Suprapubic skin (tissue), 4 donors: ENCODE measurements at regions not wholly inside any gene's neighbourhood (a gene's known extent, or its start where the extent isn't known, plus 50 kb on each side); places are given as distances from the start of the nearest gene placed in this dataset.

ENCODE experiments used
- DNase-seq, 2 donors: peaks; one replicate each; pipeline ENCODE4 v3.0.0-alpha.2; 2019; ENCODE audit warnings: low spot score in 2 of 2
- H3K27ac ChIP-seq: fragments of 200-600 bp; sonication (generic); one replicate; pipeline ENCODE4 v1.5.1; 2019
- H3K27me3 ChIP-seq: fragments of 200-600 bp; sonication (generic); one replicate; pipeline ENCODE4 v1.5.1; 2019
- H3K36me3 ChIP-seq: fragments of 200-600 bp; sonication (generic); one replicate; pipeline ENCODE4 v1.5.1; 2019
- H3K4me1 ChIP-seq: fragments of 200-600 bp; sonication (generic); one replicate; pipeline ENCODE4 v1.5.1; 2019
- H3K4me3 ChIP-seq: fragments of 200-600 bp; sonication (generic); one replicate; pipeline ENCODE4 v1.5.1; 2019; ENCODE audit warnings: mild to moderate bottlenecking
- H3K9me3 ChIP-seq: fragments of 200-600 bp; sonication (generic); one replicate; pipeline ENCODE4 v1.5.1; 2019
- EP300 ChIP-seq: sonication (generic); formaldehyde crosslinking; IDR thresholded peaks from one replicate; pipeline ENCODE4 v1.6.1; 2017; ENCODE audit warnings: antibody characterized with exemption
- POLR2A ChIP-seq, 2 donors: fragments of 450-650 bp; IDR thresholded peaks; one replicate each; pipeline ENCODE4 v1.6.1; 2017; ENCODE audit warnings: antibody characterized with exemption in 2 of 2, mild to moderate bottlenecking in 2 of 2, moderate library complexity in 2 of 2
- POLR2AphosphoS5 ChIP-seq, 3 donors: sonication (generic); formaldehyde crosslinking; IDR thresholded peaks; one replicate each; pipeline ENCODE4 v1.6.1; 2017; ENCODE audit warnings: antibody characterized with exemption in 3 of 3
- WGBS: methylation state at CpG from one replicate; pipeline ENCODE4 v1.1.5; 2018; 5-methylcytosine and 5-hydroxymethylcytosine counted together
- TF ChIP-seq, protein P1 (sequence below), 2 donors: fragments of 200-600 bp in 1 of 2; fragments of 450-650 bp in 1 of 2; sonication (generic) in 1 of 2; IDR thresholded peaks; one replicate each; pipeline ENCODE4 v1.5.1; 2016 to 2019; ENCODE audit warnings: antibody characterized with exemption in 2 of 2, mild to moderate bottlenecking in 1 of 2, moderate library complexity in 1 of 2

DNA sequence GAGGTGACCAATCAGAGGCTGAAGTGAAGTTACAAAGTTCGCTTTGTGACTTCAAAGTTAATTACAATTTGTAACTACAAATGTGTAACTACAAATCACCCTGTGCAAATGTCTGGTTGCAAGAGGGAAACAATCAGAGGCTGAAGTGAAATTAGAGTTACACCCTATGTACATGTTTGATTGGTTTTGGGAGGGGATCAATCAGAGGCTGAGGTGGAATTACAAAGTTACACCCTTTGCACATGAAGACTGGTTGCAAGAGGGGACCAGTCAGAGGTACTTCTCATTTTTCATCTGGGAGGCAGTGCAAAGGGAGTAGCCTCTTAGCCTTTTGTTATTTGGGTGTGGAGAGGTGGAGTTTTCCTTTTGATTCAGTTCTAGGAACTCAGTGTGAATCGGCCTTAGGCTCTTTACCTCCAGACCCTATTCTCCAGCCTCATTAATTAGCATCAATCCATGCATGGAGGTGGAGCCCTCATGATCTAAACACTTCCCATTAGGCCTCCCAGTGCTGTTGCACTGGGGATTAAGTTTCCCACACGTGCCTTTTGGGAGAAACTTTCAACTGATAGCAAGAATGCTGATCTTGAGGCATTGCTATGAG, 291.3 kb upstream of the MTNR1B start:
- TF ChIP-seq POLR2A (IDR thresholded peaks at IDR 0.05) (no peak), POLR2AphosphoS5 (IDR thresholded peaks at IDR 0.05) (no peak), EP300 (no peak)
- TF ChIP-seq, protein P1, sequence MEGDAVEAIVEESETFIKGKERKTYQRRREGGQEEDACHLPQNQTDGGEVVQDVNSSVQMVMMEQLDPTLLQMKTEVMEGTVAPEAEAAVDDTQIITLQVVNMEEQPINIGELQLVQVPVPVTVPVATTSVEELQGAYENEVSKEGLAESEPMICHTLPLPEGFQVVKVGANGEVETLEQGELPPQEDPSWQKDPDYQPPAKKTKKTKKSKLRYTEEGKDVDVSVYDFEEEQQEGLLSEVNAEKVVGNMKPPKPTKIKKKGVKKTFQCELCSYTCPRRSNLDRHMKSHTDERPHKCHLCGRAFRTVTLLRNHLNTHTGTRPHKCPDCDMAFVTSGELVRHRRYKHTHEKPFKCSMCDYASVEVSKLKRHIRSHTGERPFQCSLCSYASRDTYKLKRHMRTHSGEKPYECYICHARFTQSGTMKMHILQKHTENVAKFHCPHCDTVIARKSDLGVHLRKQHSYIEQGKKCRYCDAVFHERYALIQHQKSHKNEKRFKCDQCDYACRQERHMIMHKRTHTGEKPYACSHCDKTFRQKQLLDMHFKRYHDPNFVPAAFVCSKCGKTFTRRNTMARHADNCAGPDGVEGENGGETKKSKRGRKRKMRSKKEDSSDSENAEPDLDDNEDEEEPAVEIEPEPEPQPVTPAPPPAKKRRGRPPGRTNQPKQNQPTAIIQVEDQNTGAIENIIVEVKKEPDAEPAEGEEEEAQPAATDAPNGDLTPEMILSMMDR (IDR thresholded peaks at IDR 0.05) = no peak
- no peak for DNase-seq
- no peaks in the 10 kb centered on the region for H3K4me1 ChIP-seq
- no peak overlapping the region for H3K27ac ChIP-seq
- H3K4me3 ChIP-seq = no peak overlapping the region
- H3K36me3 ChIP-seq = no peaks in the 10 kb centered on the region
- WGBS = 59% methylated on average over 3 of the region's 3 CpGs
- H3K27me3 ChIP-seq = no peaks in the 10 kb centered on the region
- H3K9me3 ChIP-seq = no peaks in the 10 kb centered on the region

DNA sequence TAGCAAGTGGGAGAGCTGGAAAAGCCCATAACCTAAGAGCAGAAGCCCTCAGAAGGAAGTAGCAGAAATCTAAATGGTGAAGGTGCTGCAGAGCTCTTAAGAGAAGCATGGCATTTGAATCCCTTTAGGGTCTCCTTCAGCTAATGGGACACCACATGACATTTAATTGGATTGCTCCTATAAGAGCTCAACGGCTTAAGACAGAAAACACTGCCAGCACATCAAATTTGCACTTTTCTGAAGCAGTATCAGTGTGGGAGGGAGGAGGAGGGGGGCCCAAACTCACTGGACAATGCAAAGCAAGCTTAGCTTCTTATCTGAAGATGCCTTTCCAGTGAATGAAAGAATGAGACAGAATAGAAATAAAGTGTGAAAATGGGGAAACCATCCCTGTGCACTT, 287.9 kb upstream of the MTNR1B start:
- no peaks in the 10 kb centered on the region for H3K9me3 ChIP-seq
- no peaks in the 10 kb centered on the region for H3K4me1 ChIP-seq
- no peak overlapping the region for H3K4me3 ChIP-seq
- no peak for TF ChIP-seq EP300
- TF ChIP-seq, protein P1 (IDR thresholded peaks at IDR 0.05) = no peak
- TF ChIP-seq POLR2AphosphoS5 (IDR thresholded peaks at IDR 0.05) = no peak
- TF ChIP-seq POLR2A (IDR thresholded peaks at IDR 0.05) = no peak
- no peak overlapping the region for H3K27ac ChIP-seq
- WGBS = 60% methylated on average over 1 of the region's 1 CpG
- no peak for DNase-seq
- H3K27me3 ChIP-seq = no peaks in the 10 kb centered on the region
- H3K36me3 ChIP-seq = no peaks in the 10 kb centered on the region

DNA sequence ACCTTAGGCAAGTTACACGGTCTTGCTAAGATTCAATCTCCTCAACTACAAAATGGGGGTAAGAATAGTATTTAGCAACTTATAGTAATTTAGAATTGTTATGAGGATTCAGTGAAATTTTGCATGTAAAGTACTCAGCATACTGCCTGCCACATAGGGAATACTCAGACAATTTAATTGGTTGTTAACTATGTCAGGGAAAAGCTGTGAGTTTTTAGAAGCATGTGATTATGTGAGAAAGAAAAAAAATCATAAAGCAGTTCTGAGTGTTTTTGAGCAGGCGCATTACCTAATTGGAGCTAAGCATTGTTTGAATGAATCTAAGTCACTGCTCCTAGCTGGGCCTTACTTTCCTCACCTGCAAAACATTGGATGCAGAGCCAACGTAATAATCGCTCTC, 287.3 kb upstream of the MTNR1B start:
- H3K4me3 ChIP-seq = no peak overlapping the region
- no peaks in the 10 kb centered on the region for H3K36me3 ChIP-seq
- no peak for DNase-seq
- no peaks in the 10 kb centered on the region for H3K9me3 ChIP-seq
- H3K4me1 ChIP-seq = no peaks in the 10 kb centered on the region
- H3K27me3 ChIP-seq = no peaks in the 10 kb centered on the region
- WGBS = 90% methylated on average over 4 of the region's 4 CpGs
- no peak for TF ChIP-seq POLR2A (IDR thresholded peaks at IDR 0.05)
- H3K27ac ChIP-seq = no peak overlapping the region

DNA sequence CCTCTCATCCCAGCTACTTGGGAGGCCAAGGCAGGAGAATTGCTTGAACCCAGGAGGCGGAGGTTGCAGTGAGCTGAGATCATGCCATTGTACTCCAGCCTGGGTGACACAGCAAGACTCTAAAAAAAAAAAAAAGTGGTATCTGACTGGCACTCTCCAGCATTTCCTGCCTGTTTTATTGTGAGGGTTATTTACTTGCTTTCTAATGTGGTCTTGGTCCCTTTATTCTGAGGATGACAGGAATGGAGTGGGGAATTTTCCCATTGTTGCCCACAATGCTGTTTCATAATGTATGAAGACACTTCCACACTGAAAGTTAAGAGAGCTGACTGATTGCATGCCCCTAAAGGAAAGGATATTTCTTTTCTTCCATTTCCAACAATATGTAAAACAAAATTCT, 286.5 kb upstream of the MTNR1B start:
- TF ChIP-seq, protein P1 (IDR thresholded peaks at IDR 0.05) = no peak
- no peak for TF ChIP-seq POLR2A (IDR thresholded peaks at IDR 0.05)
- TF ChIP-seq POLR2AphosphoS5 (IDR thresholded peaks at IDR 0.05) = no peak
- TF ChIP-seq EP300 = no peak
- 75% methylated on average over 1 of the region's 1 CpG for WGBS
- H3K4me1 ChIP-seq = no peaks in the 10 kb centered on the region
- H3K4me3 ChIP-seq = no peak overlapping the region
- H3K9me3 ChIP-seq = no peaks in the 10 kb centered on the region
- H3K27me3 ChIP-seq = no peaks in the 10 kb centered on the region
- no peak overlapping the region for H3K27ac ChIP-seq
- no peaks in the 10 kb centered on the region for H3K36me3 ChIP-seq
- DNase-seq = no peak

DNA sequence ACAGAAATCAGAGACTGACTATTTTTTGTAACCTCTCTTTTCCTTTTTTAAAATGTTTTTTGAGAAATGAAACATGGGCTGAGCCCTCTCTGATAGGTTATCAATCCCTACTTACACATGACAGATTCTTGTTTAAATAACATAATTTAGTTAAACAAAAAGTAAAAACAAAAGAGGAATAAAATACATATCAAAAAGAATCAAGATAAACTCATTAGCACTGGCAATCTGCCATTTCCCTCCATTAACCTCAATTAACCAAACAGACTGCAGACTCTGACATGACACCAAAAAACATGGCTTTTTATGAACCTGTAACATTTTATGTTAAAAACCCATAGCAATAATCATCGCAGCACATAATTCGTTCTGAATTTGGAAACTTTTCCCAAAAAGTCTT, 284.4 kb upstream of the MTNR1B start:
- no peak overlapping the region for H3K27ac ChIP-seq
- no peak overlapping the region for H3K4me3 ChIP-seq
- TF ChIP-seq POLR2AphosphoS5 (IDR thresholded peaks at IDR 0.05) (no peak), POLR2A (IDR thresholded peaks at IDR 0.05) (no peak), EP300 (no peak)
- TF ChIP-seq, protein P1 (IDR thresholded peaks at IDR 0.05) = no peak
- H3K9me3 ChIP-seq = no peaks in the 10 kb centered on the region
- DNase-seq = no peak
- no peaks in the 10 kb centered on the region for H3K27me3 ChIP-seq
- H3K4me1 ChIP-seq = no peaks in the 10 kb centered on the region
- no peaks in the 10 kb centered on the region for H3K36me3 ChIP-seq
- 90% methylated on average over 2 of the region's 2 CpGs for WGBS

DNA sequence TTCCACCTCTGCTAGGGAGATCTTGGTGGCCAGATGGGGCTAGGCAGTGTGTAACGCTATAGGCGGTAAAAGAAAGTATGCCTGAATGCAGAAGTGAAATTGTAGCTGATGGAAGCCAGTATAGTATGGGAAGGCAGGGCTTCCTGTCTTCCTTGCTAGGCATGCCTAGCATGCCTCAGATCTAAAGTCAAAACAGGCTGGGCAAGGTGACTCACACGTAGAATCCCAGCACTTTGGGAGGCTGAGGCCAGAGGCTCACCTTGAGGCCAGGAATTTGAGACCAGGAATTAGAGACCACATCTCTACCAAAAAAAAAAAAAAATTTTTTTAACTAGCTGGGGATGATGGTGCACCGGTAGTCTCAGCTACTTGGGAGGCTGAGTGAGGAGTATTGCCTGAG, 281.7 kb upstream of the MTNR1B start:
- 77% methylated on average over 4 of the region's 4 CpGs for WGBS
- TF ChIP-seq EP300 = no peak
- TF ChIP-seq POLR2AphosphoS5 (IDR thresholded peaks at IDR 0.05) = no peak
- no peak for TF ChIP-seq POLR2A (IDR thresholded peaks at IDR 0.05)
- TF ChIP-seq, protein P1 (IDR thresholded peaks at IDR 0.05) = no peak
- Histone ChIP-seq H3K27ac (no peak overlapping the region), H3K36me3 (no peaks in the 10 kb centered on the region), H3K27me3 (no peaks in the 10 kb centered on the region), H3K4me3 (no peak overlapping the region), H3K9me3 (no peaks in the 10 kb centered on the region), H3K4me1 (no peaks in the 10 kb centered on the region)
- DNase-seq = no peak
